ENCODE measurements at regions not wholly inside any gene's neighbourhood (a gene's known extent, or its start where the extent isn't known, plus 50 kb on each side); places are given as distances from the start of the nearest gene placed in this dataset.

DNA sequence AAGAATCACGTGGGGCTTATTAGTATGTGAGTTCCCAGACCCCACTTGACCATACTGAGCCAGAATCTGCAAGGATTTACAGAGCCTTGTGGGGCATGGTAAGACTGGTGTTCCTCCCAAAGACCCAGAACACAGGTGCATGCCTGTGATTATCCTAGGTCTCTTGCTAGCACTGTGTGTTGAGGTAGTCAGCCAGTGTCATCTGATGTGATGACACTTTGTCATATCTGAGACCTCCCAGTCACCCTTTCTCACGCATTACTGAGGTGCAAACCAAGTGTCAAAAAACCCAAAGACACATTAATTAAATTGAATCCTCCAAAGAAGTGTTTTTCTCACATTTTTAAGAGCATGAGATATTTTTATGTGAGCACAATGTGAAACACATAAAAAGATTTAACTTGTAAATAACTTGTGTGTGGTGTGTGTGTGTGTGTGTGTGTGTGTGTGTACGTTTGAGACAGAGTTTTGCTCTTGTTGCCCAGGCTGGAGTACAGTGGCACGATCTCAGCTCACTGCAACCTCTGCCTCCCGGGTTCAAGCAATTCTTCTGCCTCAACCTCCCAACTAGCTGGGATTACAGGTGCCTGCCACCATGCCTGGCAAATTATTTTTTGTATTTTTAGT lies 162.0 kb upstream of the PRPS1L1 start:
- TF ChIP-seq SMC3 (IDR thresholded peaks at IDR 0.05; ENCODE audit: low read depth, low read length), result no peak
- Histone ChIP-seq H4K5ac (ENCODE audit: low read depth, low read length) (no peak overlapping the region), H3K79me1 (ENCODE audit: low read depth in 1 of 2, low read length in 2 of 2) (no peaks in the 10 kb centered on the region), H2BK15ac (ENCODE audit: low read depth, low read length) (no peak overlapping the region), H3K4me1 (ENCODE audit: control insufficient read depth, insufficient read depth, low read length) (no peaks in the 10 kb centered on the region), H3K9ac (ENCODE audit: low read depth, low read length) (no peak overlapping the region), H3K4me3 (ENCODE audit: insufficient read depth, low read depth, low read length) (no peak overlapping the region), H3K14ac (replicated peaks; ENCODE audit: low read depth, low read length) (no peak overlapping the region), H2AFZ (replicated peaks; ENCODE audit: low read length, poor library complexity) (no peak overlapping the region), H2AK9ac (replicated peaks; ENCODE audit: low read depth, low read length, poor library complexity) (no peak overlapping the region), H4K20me1 (ENCODE audit: insufficient read depth, low read length) (no peaks in the 10 kb centered on the region), H2BK20ac (ENCODE audit: low read depth, low read length) (no peak overlapping the region), H3K4me2 (ENCODE audit: low read depth, low read length) (no peak overlapping the region), H3K9me1 (ENCODE audit: insufficient read depth, low read length) (no peaks in the 10 kb centered on the region), H3K4ac (ENCODE audit: low read depth, low read length) (no peak overlapping the region), H2BK5ac (ENCODE audit: low read depth, low read length, poor library complexity, severe bottlenecking) (no peak overlapping the region), H3K23ac (ENCODE audit: low read depth, low read length) (no peak overlapping the region), H3K36me3 (ENCODE audit: control insufficient read depth, insufficient read depth, low read length) (no peaks in the 10 kb centered on the region), H3K9me3 (ENCODE audit: control insufficient read depth, insufficient read depth, low read length) (no peaks in the 10 kb centered on the region), H4K91ac (ENCODE audit: insufficient read depth, low read depth, low read length) (no peak overlapping the region), H2AK5ac (ENCODE audit: low read depth, low read length) (no peak overlapping the region), H3K27me3 (ENCODE audit: control insufficient read depth, insufficient read depth, low read length) (no peaks in the 10 kb centered on the region), H3K27ac (ENCODE audit: insufficient read depth, low read length) (no peak overlapping the region), H3K56ac (ENCODE audit: extremely low read depth, insufficient read depth, low read length) (no peak overlapping the region), H2BK120ac (ENCODE audit: low read depth, low read length) (no peak overlapping the region), H4K8ac (ENCODE audit: low read depth in 2 of 2, low read length in 2 of 2) (no peak overlapping the region), H3K18ac (ENCODE audit: low read depth, low read length) (no peak overlapping the region)
- in situ Hi-C loops (cut with MboI; ENCODE audit: low sequenced_read_pairs), result no loop called here
- intact Hi-C loops (cut with micrococcal nuclease), result no loop called here
- DNase-seq (no peak), ATAC-seq (ENCODE audit: low read depth) (no peak)
- ChIA-PET CTCF (no interaction called here), POLR2A (ENCODE audit: unreplicated experiment) (no interaction called here)
- dilution Hi-C loops (cut with HindIII; ENCODE audit: low sequenced_read_pairs, unreplicated experiment), result no loop called here
- BruUV-seq (replicated peaks), result no TSS peak
- 0% methylated on average over 1 of the region's 5 CpGs; no CpG with 5 or more reads in 1 of the 2 experiments for WGBS, 2 experiments (ENCODE audit: extremely low coverage in 2 of 2, insufficient read length in 1 of 2)

Data from IMR-90 (cell line).